ENCODE measurements at regions not wholly inside any gene's neighbourhood (a gene's known extent, or its start where the extent isn't known, plus 50 kb on each side); places are given as distances from the start of the nearest gene placed in this dataset.

DNA sequence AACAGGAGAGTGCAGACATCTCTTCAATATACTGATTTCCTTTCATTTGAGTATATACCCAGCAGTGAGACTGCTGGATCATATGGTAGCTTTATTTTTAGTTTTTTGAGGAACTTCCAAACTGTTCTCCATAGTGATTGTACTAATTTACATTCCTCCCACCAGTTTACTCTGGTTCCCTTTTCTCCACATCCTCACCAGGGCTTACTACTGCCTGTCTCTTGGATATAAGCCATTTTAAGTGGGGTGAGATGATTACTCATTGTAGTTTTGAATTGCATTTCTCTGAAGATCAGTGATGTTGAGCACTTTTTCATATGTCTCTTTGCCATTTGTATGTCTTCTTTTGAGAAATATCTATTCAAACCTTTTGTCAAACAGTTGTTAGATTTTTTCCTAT is 64.9 kb upstream of the HMGCLL1 start:
- Histone ChIP-seq H3K36me3 (ENCODE audit: control insufficient read depth, insufficient read depth, low read length) (no peaks in the 10 kb centered on the region), H3K27me3 (ENCODE audit: control insufficient read depth, insufficient read depth, low read length) (no peaks in the 10 kb centered on the region), H3K4me3 (ENCODE audit: low read length) (no peak overlapping the region), H3K9me3 (ENCODE audit: control insufficient read depth, low read depth, low read length) (no peaks in the 10 kb centered on the region), H3K27ac (ENCODE audit: low read length) (no peak overlapping the region), H3K4me1 (ENCODE audit: control insufficient read depth, insufficient read depth, low read length) (no peaks in the 10 kb centered on the region)
- DNase-seq: no peak

DNA sequence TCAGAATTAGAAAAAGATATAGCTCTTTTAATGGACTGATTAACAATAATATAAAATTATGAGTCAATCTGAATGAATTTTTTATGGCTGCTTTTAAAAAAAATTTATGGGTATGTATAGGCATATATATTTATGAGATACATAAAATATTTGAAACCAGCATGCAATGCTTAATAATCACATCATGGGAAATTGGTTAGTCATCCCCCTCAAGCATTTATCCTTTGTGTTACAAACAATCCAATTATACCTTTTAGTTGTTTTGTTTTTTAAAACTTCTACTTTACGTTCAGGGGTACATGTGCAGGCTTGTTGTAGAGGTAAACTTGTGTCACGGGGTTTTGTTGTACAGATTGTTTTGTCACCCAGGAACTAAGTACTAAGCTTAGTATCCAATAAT is 63.4 kb upstream of the HMGCLL1 start:
- Histone ChIP-seq H3K4me1 (ENCODE audit: control insufficient read depth, insufficient read depth, low read length) (no peaks in the 10 kb centered on the region), H3K4me3 (ENCODE audit: low read length) (no peak overlapping the region), H3K27me3 (ENCODE audit: control insufficient read depth, insufficient read depth, low read length) (no peaks in the 10 kb centered on the region), H3K9me3 (ENCODE audit: control insufficient read depth, low read depth, low read length) (no peaks in the 10 kb centered on the region), H3K36me3 (ENCODE audit: control insufficient read depth, insufficient read depth, low read length) (no peaks in the 10 kb centered on the region), H3K27ac (ENCODE audit: low read length) (no peak overlapping the region)
- whole genome bisulfite sequencing (ENCODE audit: insufficient coverage, low lambda C conversion rate): no CpG with 5 or more reads among the region's 2 CpGs
- no peak for DNase-seq

DNA sequence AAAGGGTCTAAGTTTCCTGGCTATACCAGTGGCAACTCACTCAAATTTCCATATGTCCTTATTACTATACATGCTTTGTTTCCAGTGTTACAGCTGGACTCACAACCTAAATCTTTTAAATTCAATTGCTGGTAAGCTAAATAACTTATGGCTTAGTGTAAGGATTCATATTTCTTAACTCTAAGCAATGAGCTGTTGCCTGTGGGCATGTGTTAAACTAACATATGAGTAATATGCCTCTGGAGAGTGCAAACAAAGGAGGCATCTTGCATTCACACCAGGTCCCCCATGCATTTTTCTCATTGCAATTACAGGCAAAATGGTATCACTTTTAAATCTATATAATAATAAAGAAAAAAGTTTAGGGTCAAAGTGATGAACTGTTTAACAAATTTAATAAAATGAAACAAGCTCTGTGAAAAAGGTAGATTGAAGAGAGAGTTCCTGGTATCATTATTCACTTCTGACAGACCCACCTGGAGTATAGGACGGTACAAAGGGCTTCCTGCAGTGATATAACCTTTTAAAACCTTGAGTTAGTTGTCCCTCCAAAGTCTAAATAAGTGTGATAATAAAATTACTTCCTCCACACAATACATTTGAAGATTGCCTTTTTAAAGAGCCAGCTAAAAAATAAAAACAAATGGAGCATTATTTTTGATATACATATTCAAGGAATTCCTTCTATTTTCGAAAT is 57.6 kb upstream of the HMGCLL1 start:
- DNase-seq: peak in 1 of 2 donors; percentile 51
- Histone ChIP-seq H3K9me3 (ENCODE audit: control insufficient read depth, low read depth, low read length) (no peaks in the 10 kb centered on the region), H3K4me1 (ENCODE audit: control insufficient read depth, insufficient read depth, low read length) (no peaks in the 10 kb centered on the region), H3K27me3 (ENCODE audit: control insufficient read depth, insufficient read depth, low read length) (no peaks in the 10 kb centered on the region), H3K36me3 (ENCODE audit: control insufficient read depth, insufficient read depth, low read length) (no peaks in the 10 kb centered on the region), H3K27ac (ENCODE audit: low read length) (no peak overlapping the region), H3K4me3 (ENCODE audit: low read length) (no peak overlapping the region)
- 100% methylated on average over 1 of the region's 2 CpGs for WGBS (ENCODE audit: insufficient coverage, low lambda C conversion rate)

DNA sequence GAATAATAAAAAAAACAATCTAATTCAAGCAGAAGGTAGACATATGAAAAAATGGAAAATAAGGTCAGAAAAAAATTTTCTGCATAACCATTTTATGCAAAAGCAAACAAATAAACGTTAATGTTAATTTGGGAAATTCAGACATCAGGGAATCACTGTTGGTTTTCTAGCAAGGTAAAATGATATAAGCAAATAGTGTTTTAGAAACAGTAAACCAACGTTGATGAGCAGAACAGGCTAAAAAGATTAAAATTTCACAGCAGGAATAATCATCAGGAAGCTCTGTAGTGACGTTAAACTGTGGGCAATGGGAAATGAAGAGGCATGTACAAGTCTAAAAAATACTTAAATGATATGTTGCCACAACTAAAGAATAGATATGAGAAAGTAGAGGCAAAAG is 54.5 kb upstream of the HMGCLL1 start:
- Histone ChIP-seq H3K27ac (ENCODE audit: low read length) (no peak overlapping the region), H3K4me3 (ENCODE audit: low read length) (no peak overlapping the region), H3K27me3 (ENCODE audit: control insufficient read depth, insufficient read depth, low read length) (no peaks in the 10 kb centered on the region), H3K36me3 (ENCODE audit: control insufficient read depth, insufficient read depth, low read length) (no peaks in the 10 kb centered on the region), H3K4me1 (ENCODE audit: control insufficient read depth, insufficient read depth, low read length) (no peaks in the 10 kb centered on the region), H3K9me3 (ENCODE audit: control insufficient read depth, low read depth, low read length) (no peaks in the 10 kb centered on the region)
- WGBS (ENCODE audit: insufficient coverage, low lambda C conversion rate): 88% methylated on average over 3 of the region's 3 CpGs
- no peak for DNase-seq

DNA sequence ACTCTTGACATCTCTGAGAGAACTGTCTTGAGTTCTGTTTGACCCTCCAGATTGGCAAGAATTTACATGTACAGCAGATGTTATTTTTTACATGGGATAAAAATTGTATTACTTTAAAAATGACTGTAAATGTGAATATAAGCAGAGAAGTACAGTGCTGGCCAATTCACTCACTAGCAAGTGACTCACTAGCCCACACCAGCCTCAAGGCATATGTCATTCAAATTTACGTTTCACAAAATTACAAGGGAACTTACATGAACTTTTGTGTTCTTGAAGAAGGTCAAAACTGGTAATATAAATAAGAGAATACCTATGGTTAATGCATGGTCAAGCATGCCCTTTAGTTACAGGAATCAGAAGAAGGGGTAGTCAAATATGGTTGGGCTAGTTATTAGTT is 54.0 kb upstream of the HMGCLL1 start:
- Histone ChIP-seq H3K27me3 (ENCODE audit: control insufficient read depth, insufficient read depth, low read length) (no peaks in the 10 kb centered on the region), H3K4me1 (ENCODE audit: control insufficient read depth, insufficient read depth, low read length) (no peaks in the 10 kb centered on the region), H3K36me3 (ENCODE audit: control insufficient read depth, insufficient read depth, low read length) (no peaks in the 10 kb centered on the region), H3K9me3 (ENCODE audit: control insufficient read depth, low read depth, low read length) (no peaks in the 10 kb centered on the region), H3K4me3 (ENCODE audit: low read length) (no peak overlapping the region), H3K27ac (ENCODE audit: low read length) (no peak overlapping the region)
- no CpG with 5 or more reads among the region's 1 CpG for WGBS (ENCODE audit: insufficient coverage, low lambda C conversion rate)
- no peak for DNase-seq
